ENCODE measurements at regions not wholly inside any gene's neighbourhood (a gene's known extent, or its start where the extent isn't known, plus 50 kb on each side); places are given as distances from the start of the nearest gene placed in this dataset.

- Histone ChIP-seq H4K20me1 (ENCODE audit: insufficient read depth) (no peaks in the 10 kb centered on the region), H3K79me2 (ENCODE audit: low read depth) (no peaks in the 10 kb centered on the region), H3K27me3 (ENCODE audit: insufficient read depth, low read depth) (no peaks in the 10 kb centered on the region), H3K4me1 (replicated peaks; ENCODE audit: insufficient read depth) (no peaks in the 10 kb centered on the region), H3K9me3 (ENCODE audit: insufficient read depth, low read depth) (no peaks in the 10 kb centered on the region), H3F3A (ENCODE audit: insufficient read depth, low read depth) (no peaks in the 10 kb centered on the region), H3K4me2 (no peak overlapping the region), H3K4me3 (no peak overlapping the region), H3K9me2 (ENCODE audit: insufficient read depth) (no peaks in the 10 kb centered on the region), H3K27ac (no peak overlapping the region), H2AFZ (no peak overlapping the region), H3K36me3 (ENCODE audit: low read depth) (no peaks in the 10 kb centered on the region)
- no TSS peak for BruUV-seq (replicated peaks)
- POLR2A ChIA-PET (ENCODE audit: unreplicated experiment) = no interaction called here
- intact Hi-C loops (cut with micrococcal nuclease; ENCODE audit: unreplicated experiment) = no loop called here
- CTCF ChIA-PET = no interaction called here
- DNase-seq = no peak
- TF ChIP-seq EZH2 (IDR thresholded peaks at IDR 0.05; ENCODE audit: low read depth) (no peak), CTCF (conservative IDR thresholded peaks at IDR 0.05) (no peak)
Measured at GRCh38 chrX:118189000-118189399, 72.4 kb upstream of the KLHL13 start.

GRCh38 chrX:118189628-118190027, 73.0 kb upstream of the KLHL13 start:
- H3K9me2 ChIP-seq (ENCODE audit: insufficient read depth) = no peaks in the 10 kb centered on the region
- no peak for DNase-seq
- H3K9me3 ChIP-seq (ENCODE audit: insufficient read depth, low read depth) = no peaks in the 10 kb centered on the region
- POLR2A ChIA-PET (ENCODE audit: unreplicated experiment) = no interaction called here
- H3F3A ChIP-seq (ENCODE audit: insufficient read depth, low read depth) = no peaks in the 10 kb centered on the region
- BruUV-seq (replicated peaks) = no TSS peak
- H3K27me3 ChIP-seq (ENCODE audit: insufficient read depth, low read depth) = no peaks in the 10 kb centered on the region
- H3K4me1 ChIP-seq (replicated peaks; ENCODE audit: insufficient read depth) = no peaks in the 10 kb centered on the region
- TF ChIP-seq EZH2 (IDR thresholded peaks at IDR 0.05; ENCODE audit: low read depth) (no peak), CTCF (conservative IDR thresholded peaks at IDR 0.05) (no peak)
- no peak overlapping the region for H2AFZ ChIP-seq
- H3K4me3 ChIP-seq = no peak overlapping the region
- no peak overlapping the region for H3K27ac ChIP-seq
- H4K20me1 ChIP-seq (ENCODE audit: insufficient read depth) = no peaks in the 10 kb centered on the region
- CTCF ChIA-PET = no interaction called here
- no peak overlapping the region for H3K4me2 ChIP-seq
- H3K79me2 ChIP-seq (ENCODE audit: low read depth) = no peaks in the 10 kb centered on the region
- intact Hi-C loops (cut with micrococcal nuclease; ENCODE audit: unreplicated experiment) = no loop called here
- no peaks in the 10 kb centered on the region for H3K36me3 ChIP-seq (ENCODE audit: low read depth)

- Histone ChIP-seq H3K4me1 (replicated peaks; ENCODE audit: insufficient read depth) (no peaks in the 10 kb centered on the region), H3K27ac (no peak overlapping the region), H3F3A (ENCODE audit: insufficient read depth, low read depth) (no peaks in the 10 kb centered on the region), H3K9me2 (ENCODE audit: insufficient read depth) (no peaks in the 10 kb centered on the region), H3K4me3 (no peak overlapping the region), H3K4me2 (no peak overlapping the region), H3K36me3 (ENCODE audit: low read depth) (no peaks in the 10 kb centered on the region), H3K79me2 (ENCODE audit: low read depth) (no peaks in the 10 kb centered on the region), H4K20me1 (ENCODE audit: insufficient read depth) (no peaks in the 10 kb centered on the region), H2AFZ (no peak overlapping the region), H3K27me3 (ENCODE audit: insufficient read depth, low read depth) (no peaks in the 10 kb centered on the region), H3K9me3 (ENCODE audit: insufficient read depth, low read depth) (no peaks in the 10 kb centered on the region)
- ChIA-PET CTCF (no interaction called here), POLR2A (ENCODE audit: unreplicated experiment) (no interaction called here)
- TF ChIP-seq CTCF (conservative IDR thresholded peaks at IDR 0.05) (no peak), EZH2 (IDR thresholded peaks at IDR 0.05; ENCODE audit: low read depth) (no peak)
- BruUV-seq (replicated peaks) = no TSS peak
- no peak for DNase-seq
- intact Hi-C loops (cut with micrococcal nuclease; ENCODE audit: unreplicated experiment) = no loop called here
Measured at GRCh38 chrX:118197730-118198129, 81.1 kb upstream of the KLHL13 start.

Data from PC-9 (cell line).